GM19468 (cell line): ENCODE measurements at regions not wholly inside any gene's neighbourhood (a gene's known extent, or its start where the extent isn't known, plus 50 kb on each side); places are given as distances from the start of the nearest gene placed in this dataset.

ENCODE experiments used
- ATAC-seq: cut with Tn5 transposase; IDR thresholded peaks from one replicate; pipeline ENCODE4 v1.9.1; 2021; ENCODE audit warnings: mild to moderate bottlenecking, moderate library complexity, moderate number of reproducible peaks; ENCODE audit not compliant: unreplicated experiment; ENCODE audit errors: extremely low read depth

DNA sequence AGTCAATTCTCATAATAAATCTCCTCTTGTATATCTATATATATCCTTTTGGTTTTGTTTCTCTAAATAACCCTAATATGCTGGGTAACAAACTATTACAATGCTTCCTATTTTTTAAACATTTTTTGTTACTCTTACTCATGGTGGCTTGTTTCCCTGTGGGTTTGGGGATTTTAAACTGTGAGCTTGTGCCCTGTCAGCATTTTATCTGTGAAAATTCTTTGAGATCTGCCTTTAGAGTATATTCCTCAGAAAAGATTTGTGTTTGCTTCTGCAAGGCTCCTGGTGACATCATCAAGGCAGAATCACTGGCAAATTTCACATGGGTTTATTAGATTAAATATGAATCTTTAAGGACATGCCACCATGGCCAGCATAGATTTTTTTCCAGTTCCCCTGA is 273.6 kb downstream of the LRFN2 start:
- no peak for ATAC-seq

DNA sequence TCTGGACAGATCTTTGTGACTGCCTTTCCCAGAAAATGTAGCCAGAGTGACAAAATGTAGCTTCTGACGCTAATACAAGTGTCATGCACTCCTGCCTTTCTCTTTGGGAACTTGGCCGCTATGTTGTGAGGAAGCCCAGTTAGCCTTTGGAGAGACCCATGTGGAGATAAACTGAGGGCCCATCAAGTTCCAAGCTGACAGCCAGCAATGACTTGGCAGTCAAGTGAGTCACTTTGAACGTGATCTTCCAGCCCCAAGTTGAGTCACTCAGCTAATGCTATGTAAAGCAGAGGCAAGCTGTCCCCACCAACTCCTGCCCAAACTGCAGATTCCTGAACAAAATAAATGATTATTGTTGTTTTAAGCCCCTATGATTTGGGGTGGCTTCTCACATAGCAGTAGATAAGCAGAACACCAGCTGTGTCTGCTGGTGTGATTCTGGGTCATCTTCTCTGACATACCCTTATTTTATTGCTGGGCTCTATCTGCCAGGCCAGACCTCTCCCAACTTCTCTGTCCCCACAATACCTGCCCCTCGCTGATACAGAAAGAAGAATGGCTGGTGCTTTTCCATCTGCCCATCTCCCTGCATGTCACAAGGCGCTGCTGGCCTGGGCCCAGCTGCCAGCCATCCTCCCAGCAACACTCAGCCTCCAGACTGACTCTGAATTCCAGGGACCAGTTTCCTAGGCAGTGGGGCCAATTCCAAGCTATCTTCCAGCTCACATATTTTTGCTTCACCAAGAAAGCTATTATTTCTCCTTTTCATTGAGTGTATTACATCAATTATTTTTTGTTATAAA is 274.8 kb downstream of the LRFN2 start:
- no peak for ATAC-seq

DNA sequence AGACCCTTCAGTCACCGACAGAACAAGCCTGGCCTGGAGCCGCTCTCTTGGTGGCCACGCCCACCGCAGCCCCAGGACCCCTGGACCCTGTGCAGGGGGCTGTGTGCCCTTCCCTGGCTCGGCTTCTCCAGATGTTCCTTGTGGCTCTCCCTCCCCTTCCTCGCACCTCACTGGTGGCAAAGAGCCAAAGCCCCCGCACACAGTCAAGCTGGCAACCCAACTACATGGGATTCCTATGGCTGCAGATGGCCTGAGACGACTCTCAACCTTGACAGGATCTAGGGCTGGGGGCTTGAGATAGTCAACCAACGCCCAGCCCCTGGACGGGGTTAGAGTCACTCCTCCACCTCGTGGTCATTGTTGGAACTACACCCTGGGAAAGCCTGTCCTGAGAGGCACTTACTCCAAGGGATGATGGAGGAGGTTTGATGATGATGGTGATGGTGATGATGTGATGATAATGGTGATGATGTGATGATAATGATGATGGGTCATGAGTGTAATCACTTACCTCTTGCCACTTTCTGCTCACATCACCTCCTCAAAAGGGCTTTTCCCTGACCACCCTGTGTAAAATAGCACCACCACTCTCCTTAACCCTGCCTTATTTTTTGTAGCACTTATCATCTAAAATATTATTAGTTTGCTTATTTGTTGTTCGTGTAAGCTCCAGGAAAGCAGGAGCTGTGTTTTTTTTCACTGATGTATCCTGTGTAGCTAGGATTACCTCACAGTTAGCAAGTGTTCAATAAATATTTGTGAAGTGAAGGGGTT is 278.4 kb downstream of the LRFN2 start:
- ATAC-seq: no peak

DNA sequence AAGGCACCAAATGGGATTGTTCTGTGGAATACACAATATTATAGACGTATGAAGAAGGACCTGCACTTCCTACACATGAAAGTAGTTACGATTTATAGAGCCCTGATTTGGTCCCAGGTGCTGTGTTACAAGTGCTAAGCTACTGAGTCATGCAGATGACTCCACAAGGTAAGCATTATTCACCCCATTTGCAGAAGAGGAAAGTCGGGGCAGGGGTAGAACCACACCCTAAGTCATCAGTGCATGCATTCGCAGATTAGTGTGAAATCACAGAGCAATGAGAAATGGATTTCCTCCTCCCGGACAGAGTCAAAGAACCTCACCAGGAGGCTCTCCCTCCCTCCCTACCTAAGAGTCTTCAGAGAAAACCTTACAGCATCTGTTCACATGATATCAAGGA is 279.5 kb downstream of the LRFN2 start:
- ATAC-seq: no peak

DNA sequence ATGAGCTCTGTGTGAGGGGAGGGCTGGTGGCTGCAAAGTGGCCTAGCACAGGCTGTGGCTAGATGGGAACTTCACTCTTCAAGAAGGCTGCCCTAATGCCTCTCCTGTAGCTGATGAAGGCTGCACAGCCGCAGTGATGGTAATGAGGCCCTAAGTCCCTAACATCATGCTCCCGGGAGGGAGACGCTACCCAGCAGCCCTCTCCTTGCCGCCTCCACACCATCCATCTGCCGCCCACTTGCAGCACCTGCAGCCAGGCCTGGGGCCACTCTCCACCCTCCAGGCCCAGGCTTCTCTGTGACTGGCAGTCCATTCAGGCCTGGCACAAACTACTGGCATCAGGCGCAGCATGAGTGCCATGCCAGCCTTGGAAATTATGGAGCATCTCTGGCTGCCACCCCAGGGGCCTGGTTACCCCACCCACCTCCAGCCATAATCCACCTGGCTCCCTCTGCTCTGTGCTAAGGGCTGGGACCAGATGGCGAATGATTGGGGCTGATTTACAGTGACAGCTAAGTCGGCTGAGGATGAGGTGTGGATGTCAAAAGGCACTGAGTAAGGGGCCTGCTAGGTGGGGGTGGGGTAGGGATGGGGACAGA is 284.2 kb downstream of the LRFN2 start:
- no peak for ATAC-seq

DNA sequence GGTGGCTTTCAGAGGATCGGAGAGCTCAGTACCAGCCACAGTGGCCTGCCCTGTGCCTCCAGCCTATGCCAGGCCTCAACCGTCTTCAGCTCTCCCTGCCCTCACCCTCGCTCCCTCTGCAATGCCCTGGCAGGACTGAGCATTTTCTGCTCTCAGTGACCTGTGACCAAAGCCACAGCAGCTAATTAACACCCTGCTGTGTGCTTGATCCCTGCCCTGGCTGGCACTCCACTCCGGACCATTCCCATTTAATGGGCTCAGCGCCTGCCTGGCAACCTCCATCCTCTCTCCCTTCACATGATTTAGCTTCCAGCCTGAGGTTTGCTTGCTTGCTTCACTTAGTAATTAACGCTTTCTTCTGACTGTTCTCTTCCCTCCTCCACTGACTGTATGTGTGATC is 287.5 kb downstream of the LRFN2 start:
- no peak for ATAC-seq

DNA sequence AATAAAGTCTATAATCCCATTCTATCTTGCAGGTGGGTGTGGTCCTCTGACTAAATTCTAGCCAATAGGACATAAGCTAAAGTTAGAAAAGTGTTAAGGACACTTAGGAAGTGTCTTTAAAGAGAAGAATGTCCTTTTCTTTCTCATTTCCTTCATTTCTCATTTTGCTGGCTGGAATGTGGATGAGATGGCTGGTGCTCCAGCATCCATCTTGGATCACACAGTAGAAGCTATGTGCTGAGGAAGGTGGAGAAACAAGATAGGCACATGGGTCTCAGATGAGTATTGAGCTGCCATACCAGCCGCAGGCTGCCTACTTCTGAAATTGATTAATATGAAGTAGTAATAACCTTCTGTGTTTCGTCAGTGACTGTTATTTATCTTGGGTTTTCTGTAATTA is 289.0 kb downstream of the LRFN2 start:
- no peak for ATAC-seq

DNA sequence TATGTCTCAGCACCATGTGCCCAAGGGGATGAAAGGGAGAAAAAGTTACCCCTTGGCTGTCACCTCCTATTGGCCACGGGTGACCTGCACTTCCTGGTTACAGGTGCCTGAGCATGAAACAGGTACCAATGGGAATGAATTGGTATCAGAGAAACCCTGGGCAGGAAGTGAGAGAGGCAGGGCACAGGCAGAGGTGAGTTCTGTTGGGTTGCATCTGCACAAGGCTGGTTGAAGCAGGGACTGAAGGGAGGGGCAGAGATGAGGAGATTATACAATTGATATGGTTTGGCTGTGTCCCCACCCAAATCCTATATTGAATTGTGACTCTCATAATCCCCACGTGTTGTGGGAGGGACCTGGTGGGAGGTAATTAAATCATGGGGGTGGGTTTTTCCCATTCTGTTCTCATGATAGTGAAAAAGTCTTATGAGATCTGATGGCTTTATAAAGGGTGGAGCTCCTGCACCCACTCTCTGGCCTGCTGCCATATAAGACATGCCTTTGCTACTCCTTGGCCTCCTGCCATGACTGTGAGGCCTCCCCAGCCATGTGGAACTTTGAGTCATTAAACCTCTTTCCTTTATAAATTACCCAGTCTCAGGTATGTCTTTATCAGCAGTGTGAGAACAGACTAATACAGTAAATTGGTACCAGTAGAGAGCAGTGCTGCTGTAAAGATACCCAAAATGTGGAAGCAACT is 291.8 kb downstream of the LRFN2 start:
- ATAC-seq: no peak

DNA sequence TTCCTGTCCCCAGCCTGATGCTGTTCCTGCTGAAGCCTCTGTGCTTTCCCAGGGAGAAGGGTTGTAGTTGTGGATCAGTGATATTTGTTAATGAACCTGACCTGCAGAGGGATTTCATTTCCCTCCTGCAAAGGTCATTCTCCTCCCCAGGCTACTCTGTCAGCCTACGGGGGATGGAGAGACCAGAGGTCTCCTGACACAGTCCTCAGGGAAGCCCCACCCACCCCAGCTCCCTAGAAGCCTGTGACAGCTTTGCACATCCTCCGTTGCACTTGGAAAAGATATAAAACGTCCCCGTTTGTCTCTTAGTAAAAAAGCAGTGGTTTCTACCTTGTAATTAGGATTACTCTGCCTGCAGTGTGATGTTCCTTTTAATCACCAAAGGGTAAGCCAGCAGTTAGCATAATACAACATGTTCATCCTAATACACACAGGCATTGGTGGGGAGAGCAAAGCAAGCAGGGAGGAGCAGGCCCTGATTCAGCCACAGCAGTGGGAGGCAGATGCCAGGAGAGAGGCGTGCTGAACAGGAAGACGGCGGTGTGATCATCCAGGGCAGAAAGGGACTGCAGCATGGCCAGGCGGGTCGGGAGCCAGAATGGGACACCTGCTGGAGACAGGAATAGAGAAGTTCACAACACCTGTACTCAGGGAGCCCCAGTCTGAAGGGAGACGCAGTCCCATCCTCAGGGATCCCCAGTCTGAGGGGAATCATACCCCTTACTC is 293.5 kb downstream of the LRFN2 start:
- no peak for ATAC-seq

DNA sequence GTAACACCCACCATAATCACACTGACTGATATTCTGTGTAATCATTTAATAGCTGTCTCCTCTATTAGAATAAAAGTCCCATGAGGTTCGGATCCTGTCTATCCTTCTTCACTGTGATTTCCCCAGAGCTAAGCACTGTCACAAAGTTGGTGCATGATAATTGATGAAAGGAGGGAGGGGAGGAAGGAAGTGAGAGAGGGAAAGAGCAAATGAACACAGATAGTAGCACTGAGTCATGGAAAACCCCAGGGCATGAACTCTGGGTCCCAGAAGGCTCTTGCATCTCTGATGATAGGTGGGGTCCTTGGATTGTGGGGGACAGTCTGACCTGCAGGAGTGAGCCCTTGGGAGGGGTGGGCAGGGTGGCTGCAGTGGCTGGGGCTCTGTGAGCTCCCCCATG is 294.1 kb downstream of the LRFN2 start:
- ATAC-seq: no peak

DNA sequence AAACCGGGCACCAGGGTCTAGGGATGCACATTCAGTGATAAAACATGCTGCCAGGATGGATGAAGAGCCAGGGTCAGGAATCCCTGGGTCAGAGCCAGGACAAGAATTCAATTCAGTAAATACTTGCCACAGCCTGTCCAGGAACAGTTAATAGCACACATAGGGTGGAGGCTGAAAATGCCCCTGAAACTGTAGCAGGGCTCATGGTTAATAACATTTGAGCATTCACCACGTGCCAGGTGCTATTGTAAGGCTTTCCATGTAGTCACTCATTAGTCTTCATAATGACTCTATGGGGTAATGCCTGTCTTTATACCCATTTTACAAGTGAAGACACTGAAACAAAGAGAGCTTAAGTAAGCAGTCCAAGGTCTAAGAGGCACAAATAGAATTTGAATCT is 296.3 kb downstream of the LRFN2 start:
- ATAC-seq: no peak

DNA sequence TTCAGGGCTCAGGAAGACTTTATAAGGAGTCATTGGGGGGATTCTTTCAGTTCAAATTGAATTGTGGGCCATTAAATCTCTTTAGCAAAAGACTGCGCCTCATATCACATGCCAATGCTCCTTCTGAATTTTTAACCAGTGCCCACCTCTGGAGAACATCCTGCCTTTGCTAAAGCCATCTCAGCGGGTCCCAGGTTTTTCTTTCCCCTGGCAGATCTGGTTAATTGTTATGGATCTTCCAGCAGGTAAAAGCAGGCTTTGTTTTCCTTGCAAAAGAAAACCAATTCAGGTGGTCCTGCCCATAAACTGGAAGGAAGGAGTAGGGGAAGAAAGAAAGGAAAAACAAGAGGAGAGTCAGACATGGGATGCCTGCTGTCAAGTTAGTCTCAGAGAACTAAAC is 298.2 kb downstream of the LRFN2 start:
- ATAC-seq: no peak

DNA sequence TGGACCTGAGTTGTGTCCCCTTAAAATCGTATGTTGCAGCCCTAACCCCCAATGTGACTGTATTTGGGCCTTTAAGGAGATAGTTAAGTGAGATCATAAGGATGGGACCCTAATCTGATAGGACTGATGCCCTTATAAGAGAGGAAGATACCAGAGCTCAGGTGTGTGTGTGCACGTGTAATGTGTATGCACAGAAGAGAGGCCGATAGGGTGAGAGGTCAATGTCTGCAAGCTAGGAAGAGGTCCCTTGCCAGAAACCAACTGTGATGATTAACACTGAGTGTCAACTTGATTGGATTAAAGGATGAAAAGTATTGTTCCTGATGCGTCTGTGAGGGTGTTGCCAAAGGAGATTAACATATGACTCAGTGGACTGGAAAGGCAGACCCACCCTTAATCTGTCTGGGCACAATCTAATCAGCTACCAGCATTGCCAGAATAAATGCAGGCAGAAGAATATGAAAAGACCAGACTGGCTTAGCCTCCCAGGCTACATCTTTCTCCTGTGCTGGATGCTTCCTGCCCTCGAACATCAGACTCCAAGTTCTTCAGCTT is 299.8 kb downstream of the LRFN2 start:
- no peak for ATAC-seq

DNA sequence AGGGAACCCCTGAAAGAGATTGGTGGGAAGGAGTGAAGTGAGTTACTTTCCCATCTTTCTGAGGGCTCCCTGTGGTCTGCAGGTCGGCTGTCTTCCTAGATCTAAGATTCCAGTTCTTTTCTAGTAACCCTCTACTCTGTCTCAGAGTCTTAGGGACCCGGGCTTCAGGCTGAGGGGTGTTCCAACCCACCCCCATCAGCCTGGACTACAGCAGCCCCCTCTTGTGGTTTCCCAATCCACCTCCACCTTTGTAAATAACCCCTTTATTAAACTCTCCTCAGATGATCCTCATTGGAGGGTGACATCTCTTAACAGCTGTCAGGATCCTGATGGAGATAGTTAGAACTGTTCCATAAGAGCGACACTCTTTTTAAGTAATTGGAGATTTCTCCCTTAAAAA is 300.4 kb downstream of the LRFN2 start:
- ATAC-seq: no peak

DNA sequence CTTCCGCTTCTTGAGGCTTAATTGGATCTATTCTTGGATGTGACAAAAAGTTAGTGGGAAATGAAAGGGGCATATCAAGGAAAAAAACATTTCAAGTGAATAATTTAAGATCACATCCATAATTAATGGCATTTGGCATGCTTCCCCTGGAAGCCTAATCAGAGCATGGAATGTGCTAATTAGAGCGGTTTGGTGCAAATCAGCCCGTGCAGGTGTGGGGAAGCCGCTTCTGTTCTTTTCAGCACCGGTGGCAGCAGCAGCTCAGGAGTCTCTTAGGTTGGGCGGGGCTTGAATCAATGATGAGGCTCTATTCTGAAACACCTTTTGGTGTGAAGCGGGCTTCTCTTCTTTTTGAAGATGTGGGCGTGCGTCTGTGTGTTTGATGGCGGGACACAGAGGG is 301.2 kb downstream of the LRFN2 start:
- no peak for ATAC-seq

DNA sequence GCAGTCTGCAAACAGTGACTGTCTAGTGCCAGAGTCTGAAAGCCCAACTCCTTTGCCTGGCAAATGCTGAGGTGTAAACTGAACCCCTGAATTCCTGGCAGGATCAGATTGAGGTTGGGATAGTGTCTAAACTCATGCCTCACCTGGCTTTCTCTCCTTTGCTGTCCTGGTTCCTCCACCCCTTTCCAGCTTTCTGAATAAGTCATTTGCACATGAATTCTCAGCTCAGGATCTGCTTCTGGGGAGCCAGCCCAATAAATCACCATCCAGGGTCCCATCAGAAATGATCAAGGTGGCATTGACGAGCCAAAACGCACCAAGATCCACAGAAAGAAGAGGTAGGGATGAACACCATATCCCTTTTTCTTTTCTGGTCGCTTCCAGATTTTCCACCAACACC is 301.6 kb downstream of the LRFN2 start:
- no peak for ATAC-seq

DNA sequence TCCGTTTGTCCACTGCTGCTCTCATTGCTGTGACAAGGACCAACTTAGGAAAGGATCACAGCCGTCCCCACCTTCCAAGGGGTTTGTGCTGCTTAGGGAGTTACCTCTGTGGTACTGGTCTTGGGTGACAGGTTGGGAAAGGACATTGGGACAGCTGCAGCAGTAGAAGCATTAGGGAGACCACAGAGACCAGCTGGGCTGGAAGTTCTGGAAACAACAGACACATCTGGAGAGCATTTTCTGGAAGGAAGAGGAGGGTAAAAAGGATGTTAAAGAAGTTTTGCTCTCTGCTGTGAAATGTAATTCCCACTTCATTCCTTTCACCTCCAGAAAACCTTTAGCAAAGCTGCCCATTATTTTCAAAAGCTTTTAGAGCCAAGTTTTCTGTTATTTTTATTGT is 304.2 kb downstream of the LRFN2 start:
- ATAC-seq: no peak

DNA sequence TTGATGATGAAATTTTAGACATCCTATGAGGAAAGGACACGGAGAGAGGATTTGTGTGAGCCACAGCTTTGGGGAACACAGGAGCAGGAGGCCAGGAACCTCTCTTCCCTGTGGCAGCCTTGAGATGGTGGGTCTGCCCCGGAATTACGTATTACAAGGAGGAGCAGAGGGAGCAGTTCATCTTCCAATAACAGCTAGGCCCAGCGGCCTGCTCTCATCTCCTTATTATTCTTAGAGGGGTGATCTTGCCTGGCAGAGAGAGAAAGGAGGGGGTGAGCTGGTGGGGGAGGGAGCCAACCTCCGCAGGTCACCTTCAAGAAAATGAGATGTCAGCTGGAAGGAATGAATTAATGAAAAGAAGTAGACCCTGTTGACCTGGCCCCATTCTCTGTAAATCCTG is 305.8 kb downstream of the LRFN2 start:
- no peak for ATAC-seq

DNA sequence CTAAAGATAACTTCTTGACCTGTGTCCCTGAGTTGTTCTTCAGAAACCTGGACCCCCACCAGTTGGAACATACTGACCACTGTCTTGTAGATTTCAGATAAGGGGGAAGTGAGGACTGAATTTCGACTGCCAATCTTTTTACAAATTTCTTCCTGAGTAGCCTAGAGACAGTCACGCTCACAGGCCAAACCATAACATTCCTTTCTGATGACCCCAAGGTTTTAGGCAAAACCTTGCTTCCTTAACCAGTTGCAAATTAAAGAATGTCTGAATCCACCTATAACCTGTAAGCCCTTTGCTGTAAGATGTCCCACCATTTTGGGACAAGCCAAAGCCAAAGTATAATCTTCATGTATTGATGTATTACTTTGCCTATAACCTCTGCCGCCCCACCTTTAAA is 306.9 kb downstream of the LRFN2 start:
- ATAC-seq: no peak

DNA sequence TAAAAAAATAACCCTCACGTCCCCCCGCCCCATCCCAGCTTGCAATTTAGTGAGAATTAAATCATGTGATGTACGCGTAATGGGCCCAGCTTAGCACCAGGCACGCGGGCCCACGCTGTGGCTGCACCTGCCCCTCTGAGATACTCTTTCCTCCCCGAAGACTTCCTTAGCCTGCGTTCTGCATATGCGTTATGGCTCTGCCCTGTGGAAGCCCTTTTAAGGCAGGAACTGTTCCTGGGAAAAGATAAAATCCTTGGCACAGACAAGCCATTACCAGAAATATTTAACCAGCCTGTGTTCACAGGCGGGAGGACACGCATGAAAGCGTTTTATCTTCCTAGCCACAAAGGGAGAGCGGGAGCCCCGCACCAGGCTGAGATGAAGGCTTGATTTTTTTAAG is 311.0 kb downstream of the LRFN2 start:
- ATAC-seq: no peak
